Neural progenitor cell (in vitro differentiated cells): ENCODE measurements at regions not wholly inside any gene's neighbourhood (a gene's known extent, or its start where the extent isn't known, plus 50 kb on each side); places are given as distances from the start of the nearest gene placed in this dataset.
A peak's percentile ranks its signal among the peaks of the same experiment; 100 is the strongest.

Experiments
- DNase-seq: peaks from one replicate; pipeline ENCODE4 v3.0.0-alpha.2; 2016; ENCODE audit warnings: low spot score
- H2AFZ ChIP-seq: fragments of 200-600 bp; sonication (generic); replicated peaks from 2 replicates; pipeline ENCODE4 v1.6.1; 2016; ENCODE audit warnings: antibody characterized with exemption
- H3F3A ChIP-seq: fragments of 200-600 bp; sonication (generic); 2 replicates; pipeline ENCODE4 v1.6.1; 2016; ENCODE audit warnings: antibody characterized with exemption, low read depth
- H3K27ac ChIP-seq: fragments of 200-600 bp; sonication (generic); 2 replicates; pipeline ENCODE4 v1.5.1; 2016; ENCODE audit warnings: mild to moderate bottlenecking
- H3K27me3 ChIP-seq: fragments of 200-600 bp; sonication (generic); 2 replicates; pipeline ENCODE4 v1.6.1; 2016; ENCODE audit warnings: mild to moderate bottlenecking, moderate library complexity
- H3K36me3 ChIP-seq: fragments of 200-600 bp; sonication (generic); 2 replicates; pipeline ENCODE4 v1.5.1; 2016
- H3K4me1 ChIP-seq: fragments of 200-600 bp; sonication (generic); 2 replicates; pipeline ENCODE4 v1.6.1; 2016; ENCODE audit warnings: mixed run types
- H3K4me2 ChIP-seq: fragments of 200-600 bp; sonication (generic); 2 replicates; pipeline ENCODE4 v1.6.1; 2016
- H3K4me3 ChIP-seq: fragments of 200-600 bp; sonication (generic); 2 replicates; pipeline ENCODE4 v1.5.1; 2016
- H3K79me2 ChIP-seq: fragments of 200-600 bp; sonication (generic); 2 replicates; pipeline ENCODE4 v1.6.1; 2016; ENCODE audit warnings: low read depth
- H3K9ac ChIP-seq: fragments of 200-600 bp; sonication (generic); 2 replicates; pipeline ENCODE4 v1.6.1; 2016
- H3K9me3 ChIP-seq: fragments of 200-600 bp; sonication (generic); 2 replicates; pipeline ENCODE4 v1.5.1; 2016; ENCODE audit warnings: low read depth
- H4K20me1 ChIP-seq: fragments of 200-600 bp; sonication (generic); 2 replicates; pipeline ENCODE4 v1.6.1; 2016; ENCODE audit warnings: low read depth
- H3K27ac Mint-ChIP-seq: 3 replicates; pipeline ENCODE4 v1.8.0; 2021; ENCODE audit warnings: mixed read lengths
- H3K27me3 Mint-ChIP-seq: 2 replicates; pipeline ENCODE4 v1.8.0; 2022; ENCODE audit warnings: low read depth, mild to moderate bottlenecking, inconsistent platforms, moderate library complexity, mixed read lengths; ENCODE audit not compliant: insufficient read depth
- H3K36me3 Mint-ChIP-seq: 3 replicates; pipeline ENCODE4 v1.8.0; 2021; ENCODE audit warnings: mixed read lengths
- H3K4me1 Mint-ChIP-seq: 3 replicates; pipeline ENCODE4 v1.8.0; 2021; ENCODE audit warnings: mixed read lengths
- H3K4me3 Mint-ChIP-seq: 3 replicates; pipeline ENCODE4 v1.8.0; 2021; ENCODE audit warnings: mild to moderate bottlenecking, moderate library complexity, mixed read lengths
- H3K9me3 Mint-ChIP-seq: 3 replicates; pipeline ENCODE4 v1.8.0; 2020; ENCODE audit warnings: mixed read lengths
- CTCF ChIP-seq: fragments of 200-600 bp; sonication (generic); IDR thresholded peaks from 2 replicates; pipeline ENCODE4 v1.5.1; 2017; ENCODE audit warnings: antibody characterized with exemption, mild to moderate bottlenecking
- EZH2 ChIP-seq: fragments of 200-600 bp; sonication (generic); IDR thresholded peaks from 2 replicates; pipeline ENCODE4 v1.6.1; 2017; ENCODE audit warnings: antibody characterized with exemption, mild to moderate bottlenecking, moderate library complexity
- EZH2phosphoT487 ChIP-seq: fragments of 200-600 bp; sonication (generic); IDR thresholded peaks from 2 replicates; pipeline ENCODE4 v1.6.1; 2017; ENCODE audit warnings: antibody characterized with exemption

GRCh38 chr16:64019339-64019738, 1102.5 kb downstream of the CDH11 start:
- Histone ChIP-seq H3K36me3 (no peaks in the 10 kb centered on the region), H3K27ac (no peak overlapping the region), H4K20me1 (no peaks in the 10 kb centered on the region), H3K79me2 (no peaks in the 10 kb centered on the region), H3K9me3 (no peaks in the 10 kb centered on the region), H3K9ac (no peak overlapping the region), H2AFZ (no peak overlapping the region), H3K27me3 (no peaks in the 10 kb centered on the region), H3F3A (no peaks in the 10 kb centered on the region), H3K4me1 (peaks cover 11% of the 10 kb centered on the region), H3K4me3 (no peak overlapping the region), H3K4me2 (no peak overlapping the region)
- Mint-ChIP-seq H3K4me1 (no peaks in the 10 kb centered on the region), H3K4me3 (no peak overlapping the region), H3K36me3 (no peaks in the 10 kb centered on the region), H3K27ac (no peak overlapping the region), H3K9me3 (peaks cover 5% of the 10 kb centered on the region), H3K27me3 (peaks cover 3% of the 10 kb centered on the region)
- TF ChIP-seq EZH2 (no peak), EZH2phosphoT487 (no peak), CTCF (no peak)
- DNase-seq = no peak

- Histone ChIP-seq H3K9ac (no peak overlapping the region), H3K27ac (no peak overlapping the region), H3K9me3 (no peaks in the 10 kb centered on the region), H3K4me3 (no peak overlapping the region), H3K36me3 (no peaks in the 10 kb centered on the region), H3K79me2 (no peaks in the 10 kb centered on the region), H3F3A (no peaks in the 10 kb centered on the region), H4K20me1 (no peaks in the 10 kb centered on the region), H3K4me1 (peaks cover 11% of the 10 kb centered on the region), H3K27me3 (no peaks in the 10 kb centered on the region), H3K4me2 (no peak overlapping the region), H2AFZ (no peak overlapping the region)
- peak; percentile 20 for DNase-seq
- no peak overlapping the region for H3K27ac Mint-ChIP-seq
- peaks cover 2% of the 10 kb centered on the region for H3K9me3 Mint-ChIP-seq
- H3K4me1 Mint-ChIP-seq = no peaks in the 10 kb centered on the region
- H3K27me3 Mint-ChIP-seq = no peaks in the 10 kb centered on the region
- H3K4me3 Mint-ChIP-seq = no peak overlapping the region
- no peaks in the 10 kb centered on the region for H3K36me3 Mint-ChIP-seq
- TF ChIP-seq EZH2 = no peak
- TF ChIP-seq EZH2phosphoT487 = no peak
- TF ChIP-seq CTCF = no peak
Observed at GRCh38 chr16:64017796-64018195, 1104.1 kb downstream of the CDH11 start.

- Histone ChIP-seq H3K4me2 (no peak overlapping the region), H4K20me1 (no peaks in the 10 kb centered on the region), H3K27ac (no peak overlapping the region), H3F3A (no peaks in the 10 kb centered on the region), H3K36me3 (no peaks in the 10 kb centered on the region), H3K79me2 (no peaks in the 10 kb centered on the region), H3K4me3 (no peak overlapping the region), H3K27me3 (no peaks in the 10 kb centered on the region), H3K9ac (no peak overlapping the region), H3K4me1 (peaks cover 7% of the 10 kb centered on the region), H3K9me3 (no peaks in the 10 kb centered on the region), H2AFZ (no peak overlapping the region)
- TF ChIP-seq CTCF (no peak), EZH2phosphoT487 (no peak), EZH2 (no peak)
- no peak for DNase-seq
- no peaks in the 10 kb centered on the region for H3K36me3 Mint-ChIP-seq
- peaks cover 13% of the 10 kb centered on the region for H3K9me3 Mint-ChIP-seq
- H3K27me3 Mint-ChIP-seq = no peaks in the 10 kb centered on the region
- H3K4me1 Mint-ChIP-seq = no peaks in the 10 kb centered on the region
- no peak overlapping the region for H3K4me3 Mint-ChIP-seq
- no peak overlapping the region for H3K27ac Mint-ChIP-seq
Observed at GRCh38 chr16:64013856-64014255, 1108.0 kb downstream of the CDH11 start.

- no peak for DNase-seq
- H3K27ac ChIP-seq = no peak overlapping the region
- H3K27me3 ChIP-seq = no peaks in the 10 kb centered on the region
- Mint-ChIP-seq H3K4me1 (no peaks in the 10 kb centered on the region), H3K36me3 (no peaks in the 10 kb centered on the region), H3K27me3 (no peaks in the 10 kb centered on the region), H3K9me3 (peaks cover 13% of the 10 kb centered on the region), H3K4me3 (no peak overlapping the region), H3K27ac (no peak overlapping the region)
- no peak overlapping the region for H2AFZ ChIP-seq
- no peaks in the 10 kb centered on the region for H4K20me1 ChIP-seq
- H3K4me1 ChIP-seq = no peaks in the 10 kb centered on the region
- H3F3A ChIP-seq = no peaks in the 10 kb centered on the region
- H3K4me2 ChIP-seq = no peak overlapping the region
- H3K36me3 ChIP-seq = no peaks in the 10 kb centered on the region
- H3K9ac ChIP-seq = no peak overlapping the region
- H3K4me3 ChIP-seq = no peak overlapping the region
- TF ChIP-seq EZH2 (no peak), EZH2phosphoT487 (no peak), CTCF (no peak)
- no peaks in the 10 kb centered on the region for H3K79me2 ChIP-seq
- no peaks in the 10 kb centered on the region for H3K9me3 ChIP-seq
Observed at GRCh38 chr16:64012166-64012565, 1109.7 kb downstream of the CDH11 start.
